ENCODE measurements at regions not wholly inside any gene's neighbourhood (a gene's known extent, or its start where the extent isn't known, plus 50 kb on each side); places are given as distances from the start of the nearest gene placed in this dataset.

- TF ChIP-seq CTCF (IDR thresholded peaks at IDR 0.05; ENCODE audit: insufficient read depth, low read length) (no peak), GABPA (IDR thresholded peaks at IDR 0.05; ENCODE audit: low read depth) (no peak), REST (IDR thresholded peaks at IDR 0.05; ENCODE audit: insufficient replicate concordance, low read depth) (no peak)
These were observed 143.6 kb downstream of the PHLDA1 start for GRCh38 chr12:75887979-75888378.
